GM19395 (cell line): ENCODE measurements at regions not wholly inside any gene's neighbourhood (a gene's known extent, or its start where the extent isn't known, plus 50 kb on each side); places are given as distances from the start of the nearest gene placed in this dataset.
"Not testable (repeated sequence)": the region's sequence is repeated elsewhere in the genome, so short reads cannot be mapped to it uniquely, and the experiment has no call there.

Source experiments
- ATAC-seq: cut with Tn5 transposase; IDR thresholded peaks from one replicate; pipeline ENCODE4 v1.9.1; 2021; ENCODE audit warnings: mild to moderate bottlenecking, moderate library complexity; ENCODE audit not compliant: unreplicated experiment

DNA sequence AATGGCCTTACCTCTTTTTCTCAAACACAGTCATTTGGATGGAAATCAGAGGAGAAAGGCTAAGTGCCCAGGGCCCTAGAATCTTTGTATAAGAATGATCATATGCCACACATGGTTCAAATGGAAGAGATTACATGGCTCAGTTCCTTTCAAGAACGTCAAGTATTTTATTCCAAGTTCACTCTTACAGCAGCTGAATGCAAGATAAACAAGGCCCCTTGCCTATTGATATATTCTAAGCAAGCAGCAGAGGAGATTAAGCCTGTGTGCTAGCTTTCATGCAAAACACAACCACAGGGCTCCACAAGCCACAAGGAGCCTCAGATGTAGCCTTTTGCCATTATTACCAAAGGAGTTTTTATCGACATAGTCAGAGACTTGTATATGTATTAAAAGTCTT is 55.3 kb upstream of the SLCO6A1 start:
- no peak for ATAC-seq

DNA sequence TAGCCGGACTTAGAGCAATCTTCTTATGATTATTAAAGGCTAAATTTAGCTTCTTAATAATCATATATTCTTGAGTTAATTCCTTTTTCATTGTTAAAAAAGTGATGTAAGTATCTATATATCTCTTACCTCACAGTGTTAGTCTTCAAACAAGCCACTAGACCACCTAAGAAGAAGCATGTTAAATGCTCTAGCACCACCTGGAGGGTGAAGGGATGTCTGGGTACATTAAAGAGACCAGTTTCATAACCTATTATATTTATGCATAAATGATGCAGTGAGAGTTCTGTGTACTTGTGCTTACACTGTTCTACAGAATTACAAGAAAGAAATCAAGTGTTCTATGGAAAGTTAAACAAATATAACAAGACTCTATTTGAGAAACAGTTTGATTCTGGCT is 55.9 kb upstream of the SLCO6A1 start:
- ATAC-seq, result peak; percentile 61

DNA sequence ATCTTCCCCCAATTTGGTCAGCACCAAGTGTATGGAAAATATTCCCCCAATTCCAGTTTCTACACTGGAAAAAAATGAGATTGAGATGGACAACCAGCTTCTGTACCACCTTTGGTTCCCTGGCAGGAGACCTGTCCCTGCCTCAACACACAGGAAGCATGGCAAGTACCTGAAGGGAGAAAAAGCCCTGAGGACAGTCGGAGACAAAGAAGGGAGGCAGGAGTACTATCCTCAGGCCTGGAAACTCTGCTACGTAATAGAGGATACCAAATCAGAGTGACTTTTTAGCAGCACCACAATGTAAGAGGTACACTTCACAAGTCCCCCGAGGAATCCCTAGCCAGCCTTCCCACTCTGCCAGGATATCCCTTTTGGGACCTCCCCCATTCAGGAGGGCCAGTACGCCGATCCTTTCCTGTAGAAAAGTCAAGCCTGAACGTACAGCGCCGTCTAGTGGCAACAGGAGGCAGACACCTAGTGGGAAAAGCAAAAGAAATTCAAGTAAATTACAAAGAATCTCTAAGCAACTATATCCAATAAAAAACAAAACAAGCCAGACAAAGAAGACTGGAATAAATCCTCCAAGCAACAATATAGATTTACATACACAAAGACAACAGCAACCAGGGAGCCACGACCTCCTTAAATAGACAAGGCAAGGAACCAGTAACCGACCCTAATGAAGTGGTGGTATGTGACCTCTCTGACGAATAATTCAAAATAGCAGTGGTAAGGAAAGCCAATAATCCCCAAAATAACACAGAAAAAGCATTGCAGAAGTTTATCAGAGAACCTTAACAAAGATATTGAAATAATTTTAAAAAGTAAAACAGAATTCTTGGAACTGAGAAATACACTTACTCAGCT is 63.3 kb upstream of the SLCO6A1 start:
- peak; percentile 85 for ATAC-seq

- ATAC-seq, result no peak
Measured at GRCh38 chr5:102570747-102571146, 71.9 kb upstream of the SLCO6A1 start.

- no peak for ATAC-seq
Measured at GRCh38 chr5:102578362-102578761, 79.6 kb upstream of the SLCO6A1 start.

DNA sequence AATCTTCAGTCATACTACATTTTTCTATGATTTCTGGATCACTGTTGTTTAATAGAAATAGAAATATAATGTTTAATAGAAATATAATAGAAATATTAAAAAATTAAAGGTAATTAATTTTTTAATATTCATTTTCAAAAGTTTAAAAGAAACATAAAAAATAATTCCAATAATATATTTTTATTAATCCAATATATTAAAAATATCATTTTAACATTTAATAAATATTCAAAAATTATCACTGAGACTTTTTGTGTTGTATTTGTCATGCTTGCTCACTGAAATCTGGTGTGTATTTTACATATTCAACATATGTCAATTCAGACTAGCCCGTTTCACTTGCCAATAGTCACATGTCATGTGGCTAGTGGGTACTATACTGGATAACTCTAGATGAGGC is 80.6 kb upstream of the SLCO6A1 start:
- no peak for ATAC-seq

DNA sequence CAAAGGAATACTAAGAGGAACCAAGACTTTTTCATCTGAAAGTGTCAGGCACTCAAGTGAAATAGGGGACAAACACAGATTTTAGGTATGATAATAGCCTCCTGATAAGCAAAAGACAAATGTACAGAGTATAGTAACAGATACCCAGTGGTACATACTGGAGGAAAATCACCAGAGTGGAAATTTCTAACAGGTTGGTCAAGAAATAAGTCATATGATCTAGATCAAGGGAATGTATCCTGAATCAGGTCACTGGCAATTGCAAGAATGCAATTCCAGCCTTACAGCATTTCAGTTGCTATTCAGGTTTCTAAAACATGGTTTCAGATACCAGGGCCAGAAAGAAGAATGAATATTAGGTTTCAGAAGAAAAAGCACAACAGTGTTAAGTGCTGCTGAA is 82.2 kb upstream of the SLCO6A1 start:
- no peak for ATAC-seq

GRCh38 chr5:102582696-102583095 is 83.9 kb upstream of the SLCO6A1 start:
- ATAC-seq, result no peak

DNA sequence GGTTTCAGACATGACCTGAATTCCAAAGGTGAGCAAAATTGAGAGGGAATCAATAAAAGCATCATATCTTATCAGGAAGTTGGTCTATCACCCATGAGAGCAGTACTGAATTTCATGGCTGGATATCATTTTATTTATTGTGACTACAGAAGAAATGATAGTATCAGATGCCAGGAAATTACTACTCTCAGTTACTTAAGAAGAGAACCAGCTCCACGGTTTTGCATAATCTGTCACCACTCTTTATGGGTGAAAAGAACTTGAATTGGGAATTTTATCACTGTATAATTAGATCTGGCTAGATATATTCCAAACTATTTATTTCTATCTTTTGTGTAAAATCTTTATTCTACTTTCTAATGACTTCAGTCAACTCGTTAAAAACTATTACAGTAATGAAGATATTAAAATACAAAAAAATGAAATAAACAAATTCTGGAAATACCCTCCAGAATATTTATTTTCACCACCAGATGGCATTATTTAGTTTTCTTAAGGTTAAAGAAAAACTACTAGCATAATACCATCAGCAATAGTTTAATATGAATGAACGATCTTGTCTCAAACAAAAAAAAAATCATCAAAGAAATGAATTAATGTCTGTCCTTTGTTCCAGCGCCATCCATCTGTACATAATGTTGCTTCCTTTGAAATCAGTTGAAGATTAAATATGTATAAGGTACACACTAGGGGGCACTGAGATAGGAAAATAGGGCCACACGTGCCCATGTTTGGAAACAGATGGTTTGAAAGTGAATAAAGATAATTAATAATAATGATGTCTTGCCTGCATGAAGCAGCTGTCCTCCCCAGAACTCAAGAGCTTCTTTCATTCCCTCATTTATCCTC is 84.7 kb upstream of the SLCO6A1 start:
- no peak for ATAC-seq

GRCh38 chr5:102589661-102590060 is 90.9 kb upstream of the SLCO6A1 start:
- no peak for ATAC-seq

GRCh38 chr5:102590467-102590866 is 91.7 kb upstream of the SLCO6A1 start:
- no peak for ATAC-seq

DNA sequence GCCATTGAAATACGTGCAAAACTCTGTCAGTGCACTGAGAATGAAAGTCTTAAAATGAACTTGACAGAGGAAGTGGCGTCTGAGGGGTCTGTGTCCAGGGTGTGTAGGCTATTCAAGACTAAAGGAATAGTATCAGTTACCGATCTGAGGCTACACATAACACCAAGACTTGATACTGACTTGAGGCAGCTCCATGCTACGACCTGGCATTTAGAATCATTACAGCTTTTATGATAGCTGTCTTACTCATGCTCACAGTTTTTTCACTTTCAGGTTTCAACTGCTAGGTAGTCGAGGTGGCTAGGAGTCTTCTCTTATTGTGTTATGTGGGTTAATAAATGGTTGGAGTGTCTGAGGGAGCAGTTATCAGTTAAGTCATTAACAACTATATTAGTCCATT is 92.8 kb upstream of the SLCO6A1 start:
- peak; percentile 85 for ATAC-seq

GRCh38 chr5:102592586-102592985 is 93.8 kb upstream of the SLCO6A1 start:
- ATAC-seq, result not testable (repeated sequence)

DNA sequence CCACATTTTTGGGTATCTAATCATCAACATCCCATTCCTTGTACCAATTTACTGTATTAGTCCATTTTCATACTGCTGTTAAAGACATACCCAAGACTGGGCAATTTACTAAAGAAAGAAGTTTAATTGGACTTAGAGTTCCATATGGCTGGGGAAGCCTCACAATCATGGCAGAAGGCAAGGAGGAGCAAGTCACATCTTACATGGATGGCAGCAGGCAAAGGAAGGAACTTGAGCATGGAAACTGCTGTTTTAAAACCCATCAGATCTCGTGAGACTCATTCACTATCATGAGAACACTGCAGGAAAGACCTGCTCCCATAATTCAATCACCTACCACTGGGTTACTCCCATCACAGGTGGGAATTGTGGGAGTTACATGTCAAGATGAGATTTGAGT is 95.4 kb upstream of the SLCO6A1 start:
- ATAC-seq, result no peak

- no peak for ATAC-seq
Measured at GRCh38 chr5:102595332-102595731, 96.5 kb upstream of the SLCO6A1 start.

GRCh38 chr5:102596113-102596512 is 97.3 kb upstream of the SLCO6A1 start:
- peak; percentile 63 for ATAC-seq

GRCh38 chr5:102596951-102597350 is 98.2 kb upstream of the SLCO6A1 start:
- no peak for ATAC-seq

DNA sequence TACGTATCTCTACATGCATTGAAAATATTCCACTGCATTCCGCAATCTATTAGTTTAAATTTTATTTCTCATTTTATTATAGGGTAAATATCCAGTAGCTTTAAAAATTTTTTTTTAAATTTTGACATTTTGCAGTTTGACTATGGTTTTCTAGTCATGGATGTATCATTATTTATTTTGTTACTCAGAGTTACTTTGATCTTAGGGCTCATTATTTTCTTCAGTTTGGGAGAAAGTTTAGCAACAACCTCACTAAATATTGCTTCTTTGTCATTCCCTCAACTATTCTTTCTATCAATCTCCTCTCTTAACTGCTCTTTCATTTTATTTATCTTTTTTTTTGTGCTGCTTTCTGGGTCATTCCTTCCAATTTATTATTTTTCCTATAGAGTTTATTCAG is 100.5 kb upstream of the SLCO6A1 start:
- ATAC-seq, result no peak

DNA sequence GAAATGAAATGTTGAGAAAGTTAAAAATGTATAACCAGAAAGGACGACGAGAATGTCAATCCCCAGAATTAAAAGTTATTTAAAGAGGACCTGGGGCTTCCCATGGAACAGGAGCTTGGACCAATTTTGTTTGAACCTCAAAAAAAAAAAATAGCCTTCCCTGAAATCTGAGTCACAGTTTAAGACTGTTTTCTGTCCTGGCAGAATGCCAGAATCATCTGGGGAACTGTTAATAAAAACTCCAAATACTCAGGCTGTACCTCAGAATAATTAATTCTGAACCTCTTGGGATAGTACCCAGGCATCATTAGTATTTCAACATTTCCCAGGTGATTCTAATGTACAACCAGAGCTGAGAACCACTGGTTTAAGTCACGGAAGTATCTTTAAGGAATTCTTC is 102.2 kb upstream of the SLCO6A1 start:
- no peak for ATAC-seq

GRCh38 chr5:102603670-102604069 is 104.9 kb upstream of the SLCO6A1 start:
- ATAC-seq, result no peak

DNA sequence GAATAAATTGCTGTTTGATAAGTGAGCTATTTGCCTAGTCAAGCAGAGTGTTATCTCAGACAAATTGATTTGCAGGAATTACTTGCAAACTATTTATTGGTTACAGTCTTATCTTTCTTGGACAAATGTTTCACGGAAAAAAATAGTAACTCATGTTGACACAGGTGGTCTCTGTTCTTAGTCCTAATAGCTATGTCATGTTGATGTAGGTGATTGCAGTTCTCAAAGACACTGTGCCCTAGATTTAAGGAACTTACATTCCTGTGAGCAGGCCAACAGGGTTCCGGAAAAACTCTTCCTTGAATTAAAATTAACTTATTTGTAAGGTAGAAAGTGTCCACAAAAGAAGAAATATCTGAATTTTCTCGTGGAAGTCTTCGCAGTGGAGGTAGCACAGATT is 109.6 kb upstream of the SLCO6A1 start:
- ATAC-seq, result no peak

- ATAC-seq, result no peak
Measured at GRCh38 chr5:102611312-102611711, 112.5 kb upstream of the SLCO6A1 start.
